Osteocyte (in vitro differentiated cells): ENCODE measurements at regions not wholly inside any gene's neighbourhood (a gene's known extent, or its start where the extent isn't known, plus 50 kb on each side); places are given as distances from the start of the nearest gene placed in this dataset.
A peak's percentile ranks its signal among the peaks of the same experiment; 100 is the strongest.
"Not testable (repeated sequence)": the region's sequence is repeated elsewhere in the genome, so short reads cannot be mapped to it uniquely, and the experiment has no call there.

Experiments
- DNase-seq: peaks from one replicate; pipeline ENCODE4 v3.0.0; 2021; ENCODE audit warnings: mixed read lengths; ENCODE audit not compliant: unreplicated experiment; ENCODE audit errors: extremely low spot score
- H3K27ac Mint-ChIP-seq: one replicate; pipeline ENCODE4 v1.8.0; 2021; ENCODE audit warnings: mild to moderate bottlenecking, mixed read lengths; ENCODE audit not compliant: unreplicated experiment
- H3K27me3 Mint-ChIP-seq: one replicate; pipeline ENCODE4 v1.8.0; 2021; ENCODE audit warnings: mixed read lengths; ENCODE audit not compliant: unreplicated experiment
- H3K36me3 Mint-ChIP-seq: one replicate; pipeline ENCODE4 v1.8.0; 2021; ENCODE audit warnings: mixed read lengths; ENCODE audit not compliant: unreplicated experiment
- H3K4me1 Mint-ChIP-seq: one replicate; pipeline ENCODE4 v1.8.0; 2021; ENCODE audit warnings: mixed read lengths; ENCODE audit not compliant: unreplicated experiment
- H3K4me3 Mint-ChIP-seq: one replicate; pipeline ENCODE4 v1.8.0; 2021; ENCODE audit warnings: mild to moderate bottlenecking, moderate library complexity, mixed read lengths; ENCODE audit not compliant: unreplicated experiment
- H3K9me3 Mint-ChIP-seq: one replicate; pipeline ENCODE4 v1.8.0; 2021; ENCODE audit warnings: mixed read lengths; ENCODE audit not compliant: unreplicated experiment

DNA sequence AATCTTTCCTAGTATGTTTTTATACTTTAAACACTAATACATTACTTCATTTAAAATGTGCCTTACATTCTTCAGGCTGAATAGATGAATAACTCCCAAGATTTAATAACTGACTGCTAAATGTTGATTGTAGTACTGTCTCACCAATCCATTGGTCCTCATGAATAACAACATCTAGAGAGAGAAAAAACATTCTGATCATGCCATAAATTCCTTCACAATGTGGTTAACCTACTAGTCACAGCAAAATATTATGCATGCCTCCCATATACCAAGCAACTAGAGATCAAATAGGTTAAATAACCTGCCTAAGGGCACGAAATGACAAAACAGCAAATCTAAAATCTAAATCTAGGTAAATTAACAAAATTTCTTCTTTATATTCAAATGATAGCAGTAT, 66.2 kb downstream of the SYT15 start:
- H3K27me3 Mint-ChIP-seq, H3K4me3 Mint-ChIP-seq, H3K4me1 Mint-ChIP-seq, H3K36me3 Mint-ChIP-seq, H3K9me3 Mint-ChIP-seq, DNase-seq, H3K27ac Mint-ChIP-seq: not testable (repeated sequence)

GRCh38 chr10:46646132-46646531, 67.2 kb downstream of the SYT15 start:
- not testable (repeated sequence) for H3K27me3 Mint-ChIP-seq, H3K4me1 Mint-ChIP-seq, H3K4me3 Mint-ChIP-seq

GRCh38 chr10:46650967-46651366, 72.0 kb downstream of the SYT15 start:
- H3K27ac Mint-ChIP-seq, H3K4me1 Mint-ChIP-seq, H3K27me3 Mint-ChIP-seq, H3K4me3 Mint-ChIP-seq, H3K36me3 Mint-ChIP-seq, H3K9me3 Mint-ChIP-seq, DNase-seq: not testable (repeated sequence)

More at GRCh38 chr10:46646132-46646531, 67.2 kb downstream of the SYT15 start:
- not testable (repeated sequence) for H3K9me3 Mint-ChIP-seq, DNase-seq, H3K36me3 Mint-ChIP-seq
- peak overlapping the region; percentile 59 for H3K27ac Mint-ChIP-seq

DNA sequence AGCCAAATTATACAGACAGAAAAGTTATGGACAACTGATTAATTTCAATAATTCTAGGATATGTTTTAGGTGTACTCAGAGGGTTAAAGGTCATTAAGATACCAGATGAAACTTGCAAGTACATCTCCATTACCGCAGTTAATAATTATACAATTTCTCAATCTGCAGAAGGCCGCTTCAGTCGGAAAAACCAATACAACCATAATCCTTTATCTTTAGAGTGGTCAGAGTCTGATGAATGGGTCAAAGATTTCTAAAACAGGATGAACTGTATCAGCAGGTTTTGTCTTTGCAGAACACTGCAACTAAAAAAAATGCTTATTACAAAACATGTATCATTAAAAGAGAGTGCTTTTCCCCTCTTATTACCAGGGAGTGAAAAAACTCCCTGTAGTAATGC, 78.5 kb downstream of the SYT15 start:
- H3K27me3 Mint-ChIP-seq, H3K4me1 Mint-ChIP-seq, H3K36me3 Mint-ChIP-seq, H3K27ac Mint-ChIP-seq, DNase-seq, H3K9me3 Mint-ChIP-seq, H3K4me3 Mint-ChIP-seq: not testable (repeated sequence)

DNA sequence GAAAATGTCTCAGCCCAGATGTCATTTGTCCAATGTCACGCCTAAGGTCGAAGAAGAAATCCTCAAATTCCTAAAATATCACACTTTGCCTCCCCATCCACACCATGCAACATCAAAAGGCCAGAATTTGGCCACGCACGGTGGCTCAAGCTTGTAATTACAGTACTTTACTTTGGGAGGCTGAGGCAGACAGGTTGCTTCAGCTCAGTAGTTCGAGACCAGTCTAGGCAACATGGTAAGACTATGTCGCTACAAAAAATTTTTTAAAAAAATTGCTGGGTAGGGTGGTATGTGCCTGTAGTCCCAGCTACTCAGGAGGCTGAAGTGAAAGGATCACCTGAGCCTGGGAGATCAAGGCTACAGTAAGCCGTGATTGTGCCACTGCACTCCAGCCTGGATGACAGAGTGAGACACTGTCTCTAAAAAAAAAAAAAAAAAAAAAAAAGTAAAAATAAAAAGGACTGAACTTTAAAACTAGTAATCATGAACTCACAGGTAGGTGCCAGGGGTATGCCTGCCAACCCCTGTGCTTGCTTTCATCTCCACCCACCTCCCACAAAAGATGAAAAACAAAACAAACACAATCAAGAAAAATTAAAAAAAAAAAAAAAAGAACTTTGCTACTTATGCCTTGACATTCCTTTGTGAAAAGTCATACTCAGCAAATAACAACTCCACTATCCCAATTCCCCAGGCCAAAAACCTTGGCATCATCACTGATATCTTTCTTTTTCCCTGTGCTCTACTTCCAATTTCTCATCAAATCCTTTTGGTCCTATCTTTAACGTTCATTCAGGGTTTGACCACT, 81.3 kb downstream of the SYT15 start:
- peak overlapping the region; percentile 34 for H3K27ac Mint-ChIP-seq
- H3K9me3 Mint-ChIP-seq, H3K36me3 Mint-ChIP-seq, DNase-seq, H3K4me1 Mint-ChIP-seq, H3K27me3 Mint-ChIP-seq, H3K4me3 Mint-ChIP-seq: not testable (repeated sequence)

DNA sequence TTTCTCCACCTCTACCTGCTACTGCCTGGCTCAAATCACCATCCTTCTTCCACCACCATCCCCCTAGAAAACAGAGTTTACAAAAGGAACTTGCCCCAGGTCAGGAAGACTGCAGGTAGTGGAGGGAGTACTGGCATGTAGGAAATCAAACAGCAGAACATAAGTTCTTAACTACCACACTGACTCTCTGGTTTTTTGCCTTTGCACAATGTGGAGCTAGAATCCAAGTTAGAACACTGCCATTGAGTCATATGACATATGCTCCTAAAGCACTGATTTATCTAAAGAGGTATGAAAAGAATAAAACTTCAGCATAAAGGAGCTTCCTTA, 81.9 kb downstream of the SYT15 start:
- H3K4me3 Mint-ChIP-seq, H3K9me3 Mint-ChIP-seq, H3K27me3 Mint-ChIP-seq, DNase-seq, H3K4me1 Mint-ChIP-seq, H3K36me3 Mint-ChIP-seq: not testable (repeated sequence)
- peak overlapping the region; percentile 34 for H3K27ac Mint-ChIP-seq

DNA sequence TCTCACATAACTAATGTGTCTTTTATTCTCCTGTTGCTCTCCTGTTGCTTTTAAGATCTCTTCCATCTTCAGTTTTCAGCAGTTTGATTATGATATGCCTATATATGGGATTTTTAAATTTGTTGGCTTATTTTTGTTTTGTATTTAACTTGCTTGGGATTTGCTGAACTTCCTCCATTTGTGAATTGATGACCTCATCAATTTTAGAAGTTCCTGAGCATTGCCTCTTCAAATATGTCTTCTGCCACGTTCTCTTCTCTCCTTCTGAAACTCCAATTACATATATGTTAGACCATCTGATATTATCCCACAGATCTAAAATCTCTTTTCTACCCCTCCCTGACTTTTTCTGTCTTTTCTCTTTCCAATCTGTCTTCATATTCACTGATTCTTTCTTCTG, 86.6 kb downstream of the SYT15 start:
- DNase-seq, H3K27ac Mint-ChIP-seq, H3K36me3 Mint-ChIP-seq, H3K9me3 Mint-ChIP-seq, H3K27me3 Mint-ChIP-seq, H3K4me3 Mint-ChIP-seq, H3K4me1 Mint-ChIP-seq: not testable (repeated sequence)

DNA sequence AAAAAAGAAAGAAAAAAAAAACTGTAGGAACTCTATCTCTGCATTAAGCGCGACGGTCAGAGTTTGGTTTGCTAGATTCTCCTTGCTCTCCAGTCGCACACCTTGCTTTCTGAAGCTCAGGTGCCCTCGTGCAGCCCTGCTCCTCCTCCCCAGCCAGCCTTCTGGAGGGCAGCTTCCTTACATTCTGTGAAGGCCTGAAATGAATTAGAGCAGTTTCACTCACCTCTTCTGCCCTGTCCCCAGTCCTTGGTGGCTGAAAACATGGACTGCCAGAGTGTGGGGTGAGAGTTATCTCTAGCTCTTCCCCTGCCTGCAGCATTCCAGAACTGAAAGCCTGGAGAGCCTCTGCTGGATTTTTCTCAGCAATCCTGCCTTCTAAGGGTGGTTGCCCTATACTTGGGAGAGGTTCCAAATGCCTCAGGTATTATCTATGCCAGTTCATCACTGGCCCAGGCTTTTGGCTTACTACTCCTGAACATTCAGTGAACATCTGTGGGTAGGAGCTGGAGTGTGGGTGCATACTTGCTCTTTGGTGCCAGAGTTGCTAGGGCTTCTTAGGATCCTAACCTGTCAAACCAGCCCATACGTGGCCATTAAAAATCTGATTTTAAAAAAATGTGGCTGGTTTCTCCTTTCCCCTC, 89.5 kb downstream of the SYT15 start:
- H3K36me3 Mint-ChIP-seq, H3K4me1 Mint-ChIP-seq, DNase-seq, H3K4me3 Mint-ChIP-seq, H3K9me3 Mint-ChIP-seq, H3K27ac Mint-ChIP-seq, H3K27me3 Mint-ChIP-seq: not testable (repeated sequence)

DNA sequence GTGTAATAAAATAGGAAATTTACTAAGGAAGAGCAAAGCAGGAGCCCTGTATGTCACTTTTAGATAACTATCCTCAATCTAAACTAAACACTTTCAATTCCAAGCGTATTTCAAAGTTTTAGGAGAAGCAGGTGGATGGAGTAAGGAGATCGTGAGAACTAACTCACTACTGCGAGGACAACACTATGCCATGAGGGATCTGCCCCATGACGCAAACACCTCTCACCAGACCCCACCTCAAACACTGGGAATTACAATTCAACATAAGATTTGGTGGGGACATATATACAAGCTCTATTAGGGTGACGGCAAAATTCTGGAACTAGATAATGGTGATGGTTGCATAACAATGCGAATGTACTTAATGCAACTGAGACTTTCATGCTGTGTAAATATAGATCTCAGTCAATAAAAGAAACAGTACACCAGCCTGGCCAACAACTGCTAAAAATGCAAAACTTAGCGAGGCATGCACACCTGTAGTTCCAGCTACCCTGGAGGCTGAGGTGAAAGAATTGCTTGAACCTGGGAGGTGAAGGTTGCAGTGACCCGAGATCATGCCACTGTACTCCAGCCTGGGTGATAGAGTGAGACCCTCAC, 99.0 kb downstream of the SYT15 start:
- not testable (repeated sequence) for DNase-seq, H3K9me3 Mint-ChIP-seq, H3K4me1 Mint-ChIP-seq, H3K36me3 Mint-ChIP-seq, H3K4me3 Mint-ChIP-seq, H3K27me3 Mint-ChIP-seq, H3K27ac Mint-ChIP-seq

- not testable (repeated sequence) for H3K9me3 Mint-ChIP-seq, H3K4me1 Mint-ChIP-seq, H3K4me3 Mint-ChIP-seq, H3K27ac Mint-ChIP-seq, H3K27me3 Mint-ChIP-seq, H3K36me3 Mint-ChIP-seq, DNase-seq
Observed at GRCh38 chr10:46691397-46691796, 112.5 kb downstream of the SYT15 start.
